Activated B cell treated with CpG ODN at 0.5 μM for 24 hours (primary cell): ENCODE measurements at regions not wholly inside any gene's neighbourhood (a gene's known extent, or its start where the extent isn't known, plus 50 kb on each side); places are given as distances from the start of the nearest gene placed in this dataset.
"Not testable (repeated sequence)": the region's sequence is repeated elsewhere in the genome, so short reads cannot be mapped to it uniquely, and the experiment has no call there.

Source experiments
- ATAC-seq: fragments of 200-7000 bp; cut with Tn5 transposase; one replicate; pipeline ENCODE4 v1.10.0; 2021; ENCODE audit warnings: low read depth, mild to moderate bottlenecking, moderate library complexity
- CTCF ChIA-PET: fragments of 350-600 bp; sonication (Branson Sonifier 250); formaldehyde crosslinking; loops from one replicate; lab custom pipeline; 2021; ENCODE audit warnings: antibody characterized with exemption; lab: Charles Lee
- POLR2A ChIA-PET: fragments of 350-600 bp; sonication (Branson Sonifier 250); formaldehyde crosslinking; loops from one replicate; lab custom pipeline; 2021; ENCODE audit warnings: antibody characterized with exemption; lab: Charles Lee
- DNase-seq: peaks from one replicate; pipeline ENCODE4 v3.0.0; 2022
- H3K27ac Mint-ChIP-seq: one replicate; pipeline ENCODE4 v1.8.0; 2020; ENCODE audit warnings: mixed read lengths
- H3K27me3 Mint-ChIP-seq: one replicate; pipeline ENCODE4 v1.8.0; 2021; ENCODE audit warnings: mixed read lengths
- H3K36me3 Mint-ChIP-seq: one replicate; pipeline ENCODE4 v1.8.0; 2021; ENCODE audit warnings: low read depth, mixed read lengths
- H3K4me1 Mint-ChIP-seq: one replicate; pipeline ENCODE4 v1.8.0; 2021; ENCODE audit warnings: mixed read lengths
- H3K4me3 Mint-ChIP-seq: one replicate; pipeline ENCODE4 v1.8.0; 2020; ENCODE audit warnings: mild to moderate bottlenecking, mixed read lengths
- H3K9me3 Mint-ChIP-seq: one replicate; pipeline ENCODE4 v1.8.0; 2020; ENCODE audit warnings: mixed read lengths
- intact Hi-C: fragments of 100-400 bp; cut with micrococcal nuclease; formaldehyde crosslinking; loops from one replicate; pipeline ENCODE4 v1.15.1; 2024
- TF ChIP-seq, protein P1 (sequence below): fragments of 200-600 bp; IDR thresholded peaks from one replicate; pipeline ENCODE4 v1.8.0; 2022; ENCODE audit warnings: antibody characterized with exemption, mild to moderate bottlenecking

DNA sequence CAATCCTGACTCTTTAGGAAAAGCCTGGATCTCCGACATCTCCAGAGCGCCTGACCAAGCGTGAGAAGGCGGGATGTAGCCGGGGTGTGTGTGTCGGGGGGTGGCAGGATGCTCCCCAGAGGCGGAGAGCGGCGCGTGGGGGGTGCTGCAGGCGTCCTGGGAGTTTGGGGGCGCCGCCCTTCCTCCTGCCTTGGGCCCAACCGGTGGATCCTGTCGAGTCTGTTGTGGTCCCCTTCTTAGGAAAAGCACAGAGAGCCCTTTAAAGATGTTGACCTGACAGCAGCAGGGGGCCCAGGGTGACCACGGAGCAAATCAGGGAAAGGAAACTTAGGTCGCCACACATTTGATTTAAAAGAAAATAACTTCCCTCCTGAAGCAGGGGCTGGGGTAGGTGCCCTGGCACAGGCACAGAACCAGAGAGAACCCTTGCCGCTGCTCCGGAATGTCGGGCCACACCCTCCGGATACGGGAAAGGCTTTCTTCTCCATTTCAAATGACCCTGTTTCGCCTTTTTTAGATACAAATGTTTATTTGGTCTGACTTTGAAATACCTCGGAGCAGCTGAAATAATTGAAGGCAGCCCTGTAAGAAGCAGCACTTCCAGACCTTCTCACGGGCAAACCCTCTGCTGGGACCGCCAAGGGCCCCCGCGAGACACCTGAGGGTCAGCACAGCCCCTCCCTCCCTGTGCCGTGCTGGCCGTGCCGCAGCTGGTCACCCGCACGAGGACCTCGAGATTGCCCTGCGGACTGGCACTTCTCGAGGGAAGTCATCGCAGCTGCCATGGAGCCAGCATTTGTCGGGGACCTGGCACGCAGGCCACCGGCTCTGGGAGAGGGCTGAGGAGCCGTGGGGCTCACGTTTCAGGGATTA, 102.9 kb upstream of the KLF13 start:
- Mint-ChIP-seq H3K36me3 (peaks cover 42% of the 10 kb centered on the region), H3K27me3 (no peaks in the 10 kb centered on the region), H3K9me3 (no peaks in the 10 kb centered on the region), H3K4me1 (peaks cover 78% of the 10 kb centered on the region), H3K27ac (peak overlapping the region; percentile 67), H3K4me3 (no peak overlapping the region)
- ChIA-PET POLR2A (interaction anchor here (0.7 to 2.2 kb wide), 5 partner anchors 9 to 103 kb away, joined by 3 to 12 read pairs (median 8); partner anchors contain the start of gene KLF13), CTCF (interaction anchor here (1.3 kb wide), 1 partner anchor 8 kb away, joined by 6 read pairs; no protein-coding TSS in a partner anchor)
- DNase-seq: no peak
- no peak for ATAC-seq
- TF ChIP-seq, protein P1, sequence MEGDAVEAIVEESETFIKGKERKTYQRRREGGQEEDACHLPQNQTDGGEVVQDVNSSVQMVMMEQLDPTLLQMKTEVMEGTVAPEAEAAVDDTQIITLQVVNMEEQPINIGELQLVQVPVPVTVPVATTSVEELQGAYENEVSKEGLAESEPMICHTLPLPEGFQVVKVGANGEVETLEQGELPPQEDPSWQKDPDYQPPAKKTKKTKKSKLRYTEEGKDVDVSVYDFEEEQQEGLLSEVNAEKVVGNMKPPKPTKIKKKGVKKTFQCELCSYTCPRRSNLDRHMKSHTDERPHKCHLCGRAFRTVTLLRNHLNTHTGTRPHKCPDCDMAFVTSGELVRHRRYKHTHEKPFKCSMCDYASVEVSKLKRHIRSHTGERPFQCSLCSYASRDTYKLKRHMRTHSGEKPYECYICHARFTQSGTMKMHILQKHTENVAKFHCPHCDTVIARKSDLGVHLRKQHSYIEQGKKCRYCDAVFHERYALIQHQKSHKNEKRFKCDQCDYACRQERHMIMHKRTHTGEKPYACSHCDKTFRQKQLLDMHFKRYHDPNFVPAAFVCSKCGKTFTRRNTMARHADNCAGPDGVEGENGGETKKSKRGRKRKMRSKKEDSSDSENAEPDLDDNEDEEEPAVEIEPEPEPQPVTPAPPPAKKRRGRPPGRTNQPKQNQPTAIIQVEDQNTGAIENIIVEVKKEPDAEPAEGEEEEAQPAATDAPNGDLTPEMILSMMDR: no peak
- intact Hi-C loops: loop anchor here (1.0 kb wide), 1 partner anchor 7 kb away; no protein-coding TSS in a partner anchor

DNA sequence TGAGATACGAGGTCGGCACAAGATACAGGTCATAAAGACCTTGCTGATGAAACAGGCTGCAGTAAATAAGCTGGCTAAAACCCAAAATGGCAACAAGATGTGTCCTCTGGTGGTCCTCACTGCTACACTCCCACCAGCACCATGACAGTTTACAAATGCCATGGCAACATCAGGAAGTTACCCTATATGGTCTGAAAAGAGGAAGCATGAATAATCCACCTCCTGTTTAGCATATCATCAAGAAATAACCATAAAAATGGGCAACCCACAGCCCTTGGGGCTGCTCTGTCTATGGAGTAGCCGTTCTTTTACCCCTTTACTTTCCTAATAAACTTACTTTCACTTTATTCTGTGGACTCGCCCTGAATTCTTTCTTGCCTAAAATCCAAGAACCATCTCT, 102.0 kb upstream of the KLF13 start:
- Mint-ChIP-seq H3K4me1 (peaks cover 83% of the 10 kb centered on the region), H3K27ac (peak overlapping the region; percentile 80)
- intact Hi-C loops: loop anchor here (1.0 kb wide), 1 partner anchor 8 kb away; no protein-coding TSS in a partner anchor

DNA sequence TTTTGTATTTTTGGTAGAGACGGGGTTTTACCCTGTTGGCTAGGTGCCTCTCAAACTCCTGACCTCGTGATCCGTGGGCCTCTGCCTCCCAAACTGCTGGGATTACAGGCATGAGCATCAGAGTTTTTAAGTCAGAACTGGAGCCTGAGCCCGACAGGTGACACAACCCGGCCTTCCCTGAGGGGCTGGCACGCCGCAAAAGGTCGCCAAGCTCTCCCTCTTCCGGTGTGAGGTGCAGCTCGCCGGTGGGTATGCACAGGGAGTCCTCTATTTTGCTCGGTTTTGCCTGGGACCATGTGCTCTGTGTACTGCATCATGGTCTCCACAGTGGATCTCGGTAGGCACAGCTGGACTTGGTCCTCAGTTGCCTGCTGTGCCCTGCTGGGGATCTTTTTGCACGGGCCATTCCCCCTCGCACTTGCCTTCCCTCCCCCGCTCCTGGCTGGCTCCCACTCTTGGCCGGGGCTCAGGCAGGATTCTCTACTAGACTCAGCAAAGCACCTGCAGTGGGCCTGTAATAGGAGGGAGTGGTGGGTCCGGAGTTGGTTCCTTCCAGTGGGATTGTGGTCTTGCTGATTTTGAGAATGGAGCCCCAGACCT, 101.2 kb upstream of the KLF13 start:
- ChIA-PET CTCF (interaction anchor here (0.9 kb wide), 1 partner anchor 10 kb away, joined by 3 read pairs; no protein-coding TSS in a partner anchor), POLR2A (interaction anchor here (1.4 to 7.7 kb wide), 4 partner anchors 8 to 100 kb away, joined by 5 to 380 read pairs (median 10); partner anchors contain the start of gene KLF13)
- Mint-ChIP-seq H3K27ac (peak overlapping the region; percentile 80), H3K4me1 (peaks cover 84% of the 10 kb centered on the region), H3K4me3 (no peak overlapping the region), H3K36me3 (peaks cover 36% of the 10 kb centered on the region), H3K27me3 (no peaks in the 10 kb centered on the region), H3K9me3 (no peaks in the 10 kb centered on the region)
- intact Hi-C loops: no loop called here
- ATAC-seq (no peak), DNase-seq (no peak)
- TF ChIP-seq, protein P1: no peak

More for the DNA sequence above, 102.0 kb upstream of the KLF13 start:
- ChIA-PET CTCF (interaction anchor here (1.3 kb wide), 1 partner anchor 9 kb away, joined by 6 read pairs; no protein-coding TSS in a partner anchor), POLR2A (interaction anchor here (1.3 to 2.2 kb wide), 4 partner anchors 10 to 102 kb away, joined by 3 to 12 read pairs (median 8); partner anchors contain the start of gene KLF13)
- peaks cover 42% of the 10 kb centered on the region for H3K36me3 Mint-ChIP-seq
- not testable (repeated sequence) for DNase-seq, H3K9me3 Mint-ChIP-seq, H3K27me3 Mint-ChIP-seq, ATAC-seq
- peak overlapping the region; percentile 1 for H3K4me3 Mint-ChIP-seq

DNA sequence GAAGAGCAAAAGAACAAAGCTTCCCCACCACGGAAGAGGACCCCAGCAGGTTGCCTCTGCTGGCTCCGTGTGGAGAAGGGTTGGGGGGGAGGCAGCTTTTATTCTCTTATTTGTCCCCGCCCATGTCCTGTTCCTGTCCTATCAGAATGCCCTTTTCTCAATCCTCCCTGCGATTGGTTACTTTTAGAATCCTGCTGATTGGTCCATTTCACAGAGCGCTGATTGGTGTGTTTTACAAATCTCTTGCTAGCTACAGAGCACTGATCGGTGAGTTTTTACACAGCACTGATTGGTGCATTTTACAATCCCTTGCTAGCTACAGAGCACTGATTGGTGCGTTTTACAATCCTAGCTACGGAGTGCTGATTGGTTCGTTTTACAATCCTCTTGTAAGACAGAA, 100.6 kb upstream of the KLF13 start:
- Mint-ChIP-seq H3K27me3 (no peaks in the 10 kb centered on the region), H3K27ac (peak overlapping the region; percentile 53), H3K4me1 (peaks cover 86% of the 10 kb centered on the region), H3K9me3 (no peaks in the 10 kb centered on the region), H3K4me3 (no peak overlapping the region), H3K36me3 (peaks cover 32% of the 10 kb centered on the region)
- TF ChIP-seq, protein P1: no peak
- no peak for ATAC-seq
- intact Hi-C loops: no loop called here
- DNase-seq: no peak
- POLR2A ChIA-PET: interaction anchor here (1.4 to 7.7 kb wide), 3 partner anchors 9 to 100 kb away, joined by 5 to 380 read pairs (median 10); partner anchors contain the start of gene KLF13
- CTCF ChIA-PET: interaction anchor here (0.9 kb wide), 1 partner anchor 11 kb away, joined by 3 read pairs; no protein-coding TSS in a partner anchor

DNA sequence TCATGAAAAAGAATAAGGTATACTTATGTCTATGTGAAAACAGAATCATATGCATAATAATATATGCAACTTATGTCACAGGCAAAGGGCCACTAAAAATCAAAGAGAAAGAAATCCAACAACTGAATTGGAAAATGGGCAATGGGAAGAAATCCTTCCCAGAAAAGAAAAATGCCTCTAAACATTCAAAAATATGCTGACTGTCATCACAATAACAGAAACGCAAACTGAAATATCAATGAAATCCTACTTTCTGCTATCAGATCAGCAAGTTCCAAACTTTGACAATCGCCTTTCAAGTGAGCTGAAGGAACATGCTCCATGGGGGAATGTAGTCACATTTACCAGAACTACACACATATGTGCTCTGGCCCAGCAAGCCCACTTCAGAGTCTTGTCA, 99.4 kb upstream of the KLF13 start:
- CTCF ChIA-PET: no interaction called here
- DNase-seq (no peak), ATAC-seq (no peak)
- POLR2A ChIA-PET: interaction anchor here (1.1 to 7.7 kb wide), 6 partner anchors 10 to 119 kb away, joined by 3 to 380 read pairs (median 24); partner anchors contain the start of gene KLF13
- Mint-ChIP-seq H3K9me3 (no peaks in the 10 kb centered on the region), H3K4me3 (peak overlapping the region; percentile 85), H3K27ac (peak overlapping the region; percentile 98), H3K36me3 (peaks cover 27% of the 10 kb centered on the region), H3K27me3 (no peaks in the 10 kb centered on the region), H3K4me1 (peaks cover 95% of the 10 kb centered on the region)
- intact Hi-C loops: no loop called here
- TF ChIP-seq, protein P1: no peak
